Endothelial cell of hepatic sinusoid (primary cell): ENCODE measurements at regions not wholly inside any gene's neighbourhood (a gene's known extent, or its start where the extent isn't known, plus 50 kb on each side); places are given as distances from the start of the nearest gene placed in this dataset.

Experiments used
- in situ Hi-C: cut with HindIII; loops from 2 replicates; pipeline ENCODE4 v1.10.0; 2017; ENCODE audit warnings: low sequenced_read_pairs

GRCh38 chr6:1513215-1513780 lies 96.4 kb upstream of the FOXC1 start:
- in situ Hi-C loops = loop anchor here (5.0 kb wide), 1 partner anchor 46 kb away; no protein-coding TSS in a partner anchor

DNA sequence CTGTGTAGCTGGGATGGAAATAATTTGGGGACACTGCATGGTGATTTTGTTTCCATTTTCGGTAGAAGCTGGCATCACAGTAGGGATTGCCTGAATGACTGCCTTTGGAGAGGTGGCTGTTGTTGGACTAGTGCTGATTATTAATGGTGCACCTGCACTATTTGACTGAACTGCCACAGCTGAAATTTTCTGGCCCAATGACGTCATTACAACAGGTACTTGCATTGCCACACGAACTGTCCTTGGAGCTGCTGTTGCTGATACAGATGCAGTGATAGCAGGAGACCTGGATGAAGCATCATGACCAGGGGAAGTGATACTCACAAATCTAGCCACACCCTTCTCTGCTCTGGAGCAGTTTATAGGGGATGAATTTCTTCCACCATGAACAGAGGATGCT lies 95.6 kb upstream of the FOXC1 start:
- in situ Hi-C loops = loop anchor here (5.0 kb wide), 1 partner anchor 47 kb away; no protein-coding TSS in a partner anchor

DNA sequence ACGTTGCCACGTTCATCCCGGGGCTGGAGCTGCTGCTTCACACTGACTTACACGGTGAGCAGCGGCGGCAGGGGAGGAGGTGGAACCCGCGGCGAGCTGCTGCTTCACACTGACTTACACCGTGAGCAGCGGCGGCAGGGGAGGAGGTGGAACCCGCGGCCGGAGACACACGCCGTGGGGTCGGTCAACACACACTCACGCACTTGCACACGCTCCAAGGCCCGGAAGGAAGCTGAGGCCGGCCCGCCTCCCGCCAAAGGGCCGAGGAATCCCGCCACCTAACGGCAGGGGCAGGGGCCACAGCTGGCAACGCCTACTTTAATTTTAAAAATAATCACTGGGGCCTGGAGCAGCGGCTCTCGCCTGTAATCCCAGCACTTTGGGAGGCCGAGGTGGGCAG lies 94.4 kb upstream of the FOXC1 start:
- in situ Hi-C loops = no loop called here

DNA sequence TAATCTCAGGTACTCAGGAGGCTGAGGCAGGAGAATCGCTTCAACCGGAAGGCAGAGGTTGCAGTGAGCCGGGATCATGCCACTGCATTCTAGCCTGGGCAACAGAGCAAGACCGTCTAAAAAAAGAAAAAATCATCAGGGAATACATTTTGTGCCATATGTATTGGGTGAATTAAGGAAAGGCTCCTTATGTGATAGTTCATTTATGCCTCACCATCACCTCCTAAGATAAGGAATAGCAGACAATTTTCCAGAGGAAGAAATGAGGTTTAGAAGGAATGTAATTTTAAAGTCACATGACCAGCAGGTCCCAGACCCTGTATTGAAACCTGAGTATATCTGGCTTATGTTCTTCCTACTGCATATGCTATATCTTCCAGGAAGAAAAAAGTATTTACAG lies 93.9 kb upstream of the FOXC1 start:
- in situ Hi-C loops = no loop called here

GRCh38 chr6:1516742-1517520 lies 92.8 kb upstream of the FOXC1 start:
- in situ Hi-C loops = no loop called here

- in situ Hi-C loops = no loop called here
Observed at GRCh38 chr6:1518855-1519254, 90.9 kb upstream of the FOXC1 start.

DNA sequence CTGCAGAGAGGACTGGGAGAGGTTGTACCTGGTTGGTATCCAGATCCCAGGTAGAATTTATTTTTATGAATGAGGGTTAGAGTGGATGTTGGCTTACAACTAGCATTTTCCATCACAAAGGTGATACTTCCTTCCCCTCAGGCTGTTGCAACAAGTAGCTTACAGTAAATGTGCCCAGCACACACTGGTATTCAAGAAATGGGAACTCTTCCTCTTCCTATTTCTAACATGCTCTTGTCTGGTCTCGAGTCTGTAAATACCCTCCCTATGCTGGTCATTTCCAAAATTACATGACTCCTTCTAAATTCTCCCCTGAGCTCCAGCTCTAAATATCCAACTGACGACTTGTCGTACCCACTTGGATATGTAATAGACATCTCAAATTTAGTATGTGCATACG lies 90.1 kb upstream of the FOXC1 start:
- in situ Hi-C loops = no loop called here

DNA sequence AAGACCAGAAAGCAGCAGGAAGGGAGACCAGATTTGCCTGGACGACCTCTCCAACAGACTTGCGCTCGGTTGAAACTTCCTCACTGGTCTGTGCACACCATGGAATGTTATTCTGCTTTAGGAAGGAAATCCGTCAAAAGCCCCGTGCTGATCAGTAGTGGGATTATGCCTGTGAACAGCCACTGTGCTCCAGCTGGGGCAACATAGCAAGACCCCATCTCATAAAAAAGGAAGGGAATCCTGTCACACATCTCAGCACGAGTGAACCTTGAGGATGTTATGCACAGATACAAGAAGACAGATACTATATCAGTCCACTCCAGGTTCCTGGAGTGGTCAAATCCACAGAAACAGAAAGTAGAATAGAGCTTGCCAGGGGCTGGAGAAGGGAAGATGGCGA lies 86.9 kb upstream of the FOXC1 start:
- in situ Hi-C loops = no loop called here

DNA sequence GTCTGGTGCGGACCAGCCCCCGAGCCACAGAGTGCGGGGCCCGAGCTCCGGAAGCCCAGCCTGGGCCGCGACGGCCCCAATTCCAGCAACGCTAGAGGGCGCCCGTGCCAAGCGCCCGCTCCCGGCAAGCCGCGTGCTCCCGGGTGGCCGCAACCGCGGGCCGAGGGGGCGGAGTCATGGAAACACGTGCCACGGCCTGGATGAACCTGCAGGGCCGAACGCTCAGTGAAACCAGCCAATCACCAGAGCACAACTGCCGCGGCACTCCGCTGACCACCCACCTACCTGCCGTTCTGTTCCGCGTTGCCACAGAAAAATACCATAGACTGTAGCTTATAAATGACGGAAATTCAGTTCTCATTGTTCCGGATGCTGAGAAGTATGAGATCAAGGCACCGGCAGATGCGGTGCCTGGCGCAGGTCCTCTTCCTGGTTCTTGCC lies 85.7 kb upstream of the FOXC1 start:
- in situ Hi-C loops = no loop called here

- in situ Hi-C loops = no loop called here
Observed at GRCh38 chr6:1525364-1526038, 84.2 kb upstream of the FOXC1 start.

GRCh38 chr6:1526398-1527072 lies 83.2 kb upstream of the FOXC1 start:
- in situ Hi-C loops = no loop called here

GRCh38 chr6:1527073-1527457 lies 82.7 kb upstream of the FOXC1 start:
- in situ Hi-C loops = no loop called here

GRCh38 chr6:1535295-1535694 lies 74.4 kb upstream of the FOXC1 start:
- in situ Hi-C loops = no loop called here

GRCh38 chr6:1536526-1537429 lies 72.9 kb upstream of the FOXC1 start:
- in situ Hi-C loops = no loop called here

- in situ Hi-C loops = no loop called here
Observed at GRCh38 chr6:1538369-1538768, 71.3 kb upstream of the FOXC1 start.

DNA sequence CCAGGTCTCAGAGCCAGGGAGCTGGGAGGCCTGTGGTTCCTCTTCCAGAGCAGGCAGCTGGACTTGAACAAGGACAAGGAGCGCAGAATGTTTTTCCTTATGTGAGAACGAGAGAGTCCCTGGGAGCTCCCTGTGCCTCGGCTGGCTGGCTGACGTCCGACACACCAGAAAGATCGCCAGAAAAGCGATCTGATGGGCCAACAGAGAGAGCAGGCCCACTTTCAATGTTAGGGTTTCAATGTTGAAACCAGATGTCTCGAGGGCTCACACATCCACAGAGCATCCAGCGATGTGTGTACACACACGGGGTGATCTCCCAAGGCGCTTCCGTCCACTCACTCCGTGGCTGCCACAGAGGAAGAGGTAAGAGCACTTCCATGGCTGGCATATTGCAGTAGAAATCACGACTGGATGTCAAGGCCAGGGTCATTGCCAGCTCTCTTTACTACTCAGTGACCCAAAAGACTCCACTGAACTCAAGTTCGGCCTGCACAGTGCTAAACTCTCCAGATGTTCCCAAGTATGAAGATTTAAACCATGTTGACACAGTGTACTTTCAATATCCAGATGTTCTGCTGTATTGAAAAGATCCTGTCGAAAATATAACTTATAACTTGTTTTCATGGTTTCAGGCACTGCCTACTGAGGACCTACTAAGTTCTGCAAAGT lies 70.8 kb upstream of the FOXC1 start:
- in situ Hi-C loops = no loop called here

DNA sequence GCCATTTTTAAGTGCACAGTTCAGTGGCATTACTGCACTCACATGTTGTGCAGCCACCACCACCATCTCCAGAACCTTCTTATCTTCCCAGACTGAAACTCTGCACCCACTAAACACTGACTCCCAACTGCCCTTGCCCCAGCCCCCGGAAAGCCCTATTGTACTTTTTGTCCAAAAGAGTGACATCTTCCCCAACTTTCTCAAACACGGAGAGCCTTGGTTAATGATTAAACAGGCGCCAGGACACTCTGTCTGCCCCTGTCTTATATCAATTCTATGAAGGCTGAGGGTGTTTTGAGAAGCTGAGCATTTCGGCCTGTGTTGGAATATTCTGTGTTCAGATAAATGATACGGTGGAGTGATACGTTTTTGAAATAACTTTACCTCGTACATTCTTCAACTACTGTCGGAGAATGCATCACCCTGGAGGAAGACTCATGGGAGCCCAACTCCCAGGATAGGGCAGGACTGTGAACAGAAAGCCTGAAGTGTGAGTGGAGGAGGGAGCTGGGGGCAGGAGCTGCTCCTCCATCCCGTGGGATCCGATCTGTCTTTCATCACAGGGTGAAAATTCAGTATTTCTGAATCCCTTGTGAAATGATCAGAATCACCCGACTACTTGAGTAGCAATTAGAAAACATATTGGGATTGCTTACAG lies 68.7 kb upstream of the FOXC1 start:
- in situ Hi-C loops = no loop called here

DNA sequence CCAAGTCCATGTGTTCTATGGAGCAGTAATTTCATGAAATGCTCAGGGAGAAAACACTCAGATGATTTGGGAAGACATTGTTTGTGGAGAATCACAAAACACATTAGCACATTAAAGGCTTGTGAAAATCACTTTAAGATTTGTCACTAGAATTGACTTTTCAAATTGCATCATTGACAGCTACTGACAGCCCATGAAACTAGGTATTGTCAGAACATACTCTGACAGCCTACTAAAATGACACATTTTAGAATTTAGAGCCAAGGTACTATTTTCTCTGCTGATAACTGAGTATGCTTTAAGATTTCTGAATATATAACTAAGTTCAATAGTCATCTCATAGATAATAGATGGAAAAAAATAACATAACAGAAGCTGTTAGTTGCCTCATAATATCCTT lies 67.4 kb upstream of the FOXC1 start:
- in situ Hi-C loops = no loop called here

DNA sequence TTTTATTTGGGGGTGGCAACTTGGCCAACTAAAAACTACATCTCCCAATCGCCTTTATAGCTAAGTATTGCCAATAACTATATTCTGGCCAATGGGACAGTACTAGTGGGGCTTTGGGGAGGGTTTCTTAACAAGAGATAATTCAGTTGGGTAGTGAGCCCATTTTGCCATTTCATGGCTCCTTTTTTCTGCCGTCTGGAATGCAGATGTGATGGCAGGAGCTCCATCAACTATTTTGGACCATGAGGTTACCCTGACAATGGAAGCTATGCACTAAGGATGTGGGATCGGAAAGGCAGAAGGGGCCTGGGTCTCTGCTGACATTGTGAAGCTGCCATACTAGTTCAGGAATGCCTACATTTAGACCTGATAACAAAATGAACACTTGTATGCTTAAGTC lies 67.0 kb upstream of the FOXC1 start:
- in situ Hi-C loops = no loop called here
